ENCODE measurements at regions not wholly inside any gene's neighbourhood (a gene's known extent, or its start where the extent isn't known, plus 50 kb on each side); places are given as distances from the start of the nearest gene placed in this dataset.

GRCh38 chr2:216918088-216918680 lies 58.3 kb upstream of the TNP1 start:
- Histone ChIP-seq H3K36me3 (ENCODE audit: control insufficient read depth in 4 of 4, insufficient read depth in 4 of 4, low read length in 4 of 4) (no peaks in the 10 kb centered on the region), H3K9me3 (ENCODE audit: control insufficient read depth in 4 of 4, insufficient read depth in 3 of 4, low read length in 3 of 4) (no peaks in the 10 kb centered on the region), H3K27me3 (ENCODE audit: control insufficient read depth in 3 of 3, insufficient read depth in 3 of 3, low read length in 2 of 3) (no peaks in the 10 kb centered on the region), H3K27ac (ENCODE audit: low read depth in 1 of 2, low read length in 1 of 2) (no peak overlapping the region), H3K4me3 (no peak overlapping the region), H3K9ac (ENCODE audit: insufficient read depth in 1 of 2, low read length in 2 of 2) (no peak overlapping the region), H3K4me1 (ENCODE audit: control insufficient read depth in 5 of 5, insufficient read depth in 5 of 5, low read length in 5 of 5) (no peaks in the 10 kb centered on the region)
- ATAC-seq (ENCODE audit: insufficient read depth, low FRiP score) (no peak), DNase-seq (peak in 1 of 3 donors; percentile 26)
- no peak for TF ChIP-seq CTCF (IDR thresholded peaks at IDR 0.05; ENCODE audit: control extremely low read depth, extremely low read depth)
- 69 to 86% methylated on average over 6 of the region's 6 CpGs for WGBS, 2 donors

GRCh38 chr2:216916956-216917650 lies 57.2 kb upstream of the TNP1 start:
- Histone ChIP-seq H3K4me3 (no peak overlapping the region), H3K27me3 (ENCODE audit: control insufficient read depth in 3 of 3, insufficient read depth in 3 of 3, low read length in 2 of 3) (no peaks in the 10 kb centered on the region), H3K9me3 (ENCODE audit: control insufficient read depth in 4 of 4, insufficient read depth in 3 of 4, low read length in 3 of 4) (no peaks in the 10 kb centered on the region), H3K9ac (ENCODE audit: insufficient read depth in 1 of 2, low read length in 2 of 2) (no peak overlapping the region), H3K36me3 (ENCODE audit: control insufficient read depth in 4 of 4, insufficient read depth in 4 of 4, low read length in 4 of 4) (no peaks in the 10 kb centered on the region), H3K4me1 (ENCODE audit: control insufficient read depth in 5 of 5, insufficient read depth in 5 of 5, low read length in 5 of 5) (no peaks in the 10 kb centered on the region), H3K27ac (ENCODE audit: low read depth in 1 of 2, low read length in 1 of 2) (no peak overlapping the region)
- ATAC-seq (ENCODE audit: insufficient read depth, low FRiP score), result no peak
- DNase-seq, result no peak
- 93 to 95% methylated on average over 3 of the region's 3 CpGs for WGBS, 2 donors
- TF ChIP-seq CTCF (IDR thresholded peaks at IDR 0.05; ENCODE audit: control extremely low read depth, extremely low read depth), result no peak

- TF ChIP-seq CTCF (IDR thresholded peaks at IDR 0.05; ENCODE audit: control extremely low read depth, extremely low read depth), result no peak
- ATAC-seq (ENCODE audit: insufficient read depth, low FRiP score) (no peak), DNase-seq (no peak)
- no peaks in the 10 kb centered on the region for H3K27me3 ChIP-seq (ENCODE audit: control insufficient read depth in 3 of 3, insufficient read depth in 3 of 3, low read length in 2 of 3)
- no peak overlapping the region for H3K4me3 ChIP-seq
- H3K27ac ChIP-seq (ENCODE audit: low read depth in 1 of 2, low read length in 1 of 2), result no peak overlapping the region
- H3K9me3 ChIP-seq (ENCODE audit: control insufficient read depth in 4 of 4, insufficient read depth in 3 of 4, low read length in 3 of 4), result peaks cover 0 to 2% (median 0%) of the 10 kb centered on the region in 4 donors
- no peaks in the 10 kb centered on the region for H3K36me3 ChIP-seq (ENCODE audit: control insufficient read depth in 4 of 4, insufficient read depth in 4 of 4, low read length in 4 of 4)
- no peaks in the 10 kb centered on the region for H3K4me1 ChIP-seq (ENCODE audit: control insufficient read depth in 5 of 5, insufficient read depth in 5 of 5, low read length in 5 of 5)
- no peak overlapping the region for H3K9ac ChIP-seq (ENCODE audit: insufficient read depth in 1 of 2, low read length in 2 of 2)
- 90 to 97% methylated on average over 12 of the region's 12 CpGs for WGBS, 2 donors
Measured at GRCh38 chr2:216915557-216916150, 55.8 kb upstream of the TNP1 start.
